ENCODE measurements at regions not wholly inside any gene's neighbourhood (a gene's known extent, or its start where the extent isn't known, plus 50 kb on each side); places are given as distances from the start of the nearest gene placed in this dataset.

GRCh38 chr10:50981904-50982303 lies 92.4 kb upstream of the PRKG1 start:
- no peaks in the 10 kb centered on the region for H3K27me3 ChIP-seq (ENCODE audit: control insufficient read depth in 5 of 5, insufficient read depth in 4 of 5, low read length in 5 of 5)
- H3K27ac ChIP-seq (ENCODE audit: low read depth, low read length) = no peak overlapping the region
- H3K4me3 ChIP-seq (ENCODE audit: low read depth in 1 of 5, low read length in 5 of 5) = no peak overlapping the region
- H3K9me3 ChIP-seq (ENCODE audit: control insufficient read depth in 5 of 5, low read length in 5 of 5) = peaks cover 0 to 3% (median 0%) of the 10 kb centered on the region in 5 donors
- H3K9ac ChIP-seq (ENCODE audit: low read length in 5 of 5) = no peak overlapping the region
- H3K36me3 ChIP-seq (ENCODE audit: control insufficient read depth in 5 of 5, insufficient read depth in 5 of 5, low read length in 5 of 5) = no peaks in the 10 kb centered on the region
- no peaks in the 10 kb centered on the region for H3K4me1 ChIP-seq (ENCODE audit: control insufficient read depth in 5 of 5, insufficient read depth in 5 of 5, low read length in 5 of 5)

- peaks cover 0 to 3% (median 0%) of the 10 kb centered on the region in 5 donors for H3K9me3 ChIP-seq (ENCODE audit: control insufficient read depth in 5 of 5, low read length in 5 of 5)
- H3K9ac ChIP-seq (ENCODE audit: low read length in 5 of 5) = no peak overlapping the region
- H3K27ac ChIP-seq (ENCODE audit: low read depth, low read length) = no peak overlapping the region
- H3K36me3 ChIP-seq (ENCODE audit: control insufficient read depth in 5 of 5, insufficient read depth in 5 of 5, low read length in 5 of 5) = no peaks in the 10 kb centered on the region
- no peaks in the 10 kb centered on the region for H3K27me3 ChIP-seq (ENCODE audit: control insufficient read depth in 5 of 5, insufficient read depth in 4 of 5, low read length in 5 of 5)
- no peak overlapping the region for H3K4me3 ChIP-seq (ENCODE audit: low read depth in 1 of 5, low read length in 5 of 5)
- no peaks in the 10 kb centered on the region for H3K4me1 ChIP-seq (ENCODE audit: control insufficient read depth in 5 of 5, insufficient read depth in 5 of 5, low read length in 5 of 5)
Observed at GRCh38 chr10:50982989-50983388, 91.3 kb upstream of the PRKG1 start.

GRCh38 chr10:50987934-50988333 lies 86.4 kb upstream of the PRKG1 start:
- no peak overlapping the region for H3K27ac ChIP-seq (ENCODE audit: low read depth, low read length)

GRCh38 chr10:50988792-50989191 lies 85.5 kb upstream of the PRKG1 start:
- peaks cover 0 to 26% (median 22%) of the 10 kb centered on the region in 5 donors for H3K4me1 ChIP-seq (ENCODE audit: control insufficient read depth in 5 of 5, insufficient read depth in 5 of 5, low read length in 5 of 5)
- peak overlapping the region in 1 of 5 donors; percentile 1 for H3K4me3 ChIP-seq (ENCODE audit: low read depth in 1 of 5, low read length in 5 of 5)
- peaks cover 0 to 3% (median 0%) of the 10 kb centered on the region in 5 donors for H3K9me3 ChIP-seq (ENCODE audit: control insufficient read depth in 5 of 5, low read length in 5 of 5)
- H3K36me3 ChIP-seq (ENCODE audit: control insufficient read depth in 5 of 5, insufficient read depth in 5 of 5, low read length in 5 of 5) = no peaks in the 10 kb centered on the region
- H3K27me3 ChIP-seq (ENCODE audit: control insufficient read depth in 5 of 5, insufficient read depth in 4 of 5, low read length in 5 of 5) = peaks cover 17 to 24% (median 22%) of the 10 kb centered on the region in 5 donors
- H3K27ac ChIP-seq (ENCODE audit: low read depth, low read length) = no peak overlapping the region
- no peak overlapping the region for H3K9ac ChIP-seq (ENCODE audit: low read length in 5 of 5)

More at GRCh38 chr10:50987934-50988333, 86.4 kb upstream of the PRKG1 start:
- peaks cover 0 to 21% (median 17%) of the 10 kb centered on the region in 5 donors for H3K4me1 ChIP-seq (ENCODE audit: control insufficient read depth in 5 of 5, insufficient read depth in 5 of 5, low read length in 5 of 5)
- no peak overlapping the region for H3K9ac ChIP-seq (ENCODE audit: low read length in 5 of 5)
- H3K4me3 ChIP-seq (ENCODE audit: low read depth in 1 of 5, low read length in 5 of 5) = no peak overlapping the region
- peaks cover 0 to 3% (median 0%) of the 10 kb centered on the region in 5 donors for H3K9me3 ChIP-seq (ENCODE audit: control insufficient read depth in 5 of 5, low read length in 5 of 5)
- H3K36me3 ChIP-seq (ENCODE audit: control insufficient read depth in 5 of 5, insufficient read depth in 5 of 5, low read length in 5 of 5) = no peaks in the 10 kb centered on the region
- H3K27me3 ChIP-seq (ENCODE audit: control insufficient read depth in 5 of 5, insufficient read depth in 4 of 5, low read length in 5 of 5) = peaks cover 11 to 15% (median 15%) of the 10 kb centered on the region in 5 donors

- H3K4me3 ChIP-seq (ENCODE audit: low read depth in 1 of 5, low read length in 5 of 5) = peak overlapping the region; percentile 56 to 80 (median 75)
- H3K9me3 ChIP-seq (ENCODE audit: control insufficient read depth in 5 of 5, low read length in 5 of 5) = no peaks in the 10 kb centered on the region
- no peaks in the 10 kb centered on the region for H3K36me3 ChIP-seq (ENCODE audit: control insufficient read depth in 5 of 5, insufficient read depth in 5 of 5, low read length in 5 of 5)
- H3K27me3 ChIP-seq (ENCODE audit: control insufficient read depth in 5 of 5, insufficient read depth in 4 of 5, low read length in 5 of 5) = peaks cover 17 to 28% (median 25%) of the 10 kb centered on the region in 5 donors
- peaks cover 0 to 26% (median 23%) of the 10 kb centered on the region in 5 donors for H3K4me1 ChIP-seq (ENCODE audit: control insufficient read depth in 5 of 5, insufficient read depth in 5 of 5, low read length in 5 of 5)
- no peak overlapping the region for H3K27ac ChIP-seq (ENCODE audit: low read depth, low read length)
- no peak overlapping the region for H3K9ac ChIP-seq (ENCODE audit: low read length in 5 of 5)
Observed at GRCh38 chr10:50990568-50991455, 83.5 kb upstream of the PRKG1 start.

- H3K9ac ChIP-seq (ENCODE audit: low read length in 5 of 5) = peak overlapping the region in 2 of 5 donors; percentile 37 to 53
- H3K4me1 ChIP-seq (ENCODE audit: control insufficient read depth in 5 of 5, insufficient read depth in 5 of 5, low read length in 5 of 5) = peaks cover 0 to 26% (median 23%) of the 10 kb centered on the region in 5 donors
- peak overlapping the region; percentile 15 for H3K27ac ChIP-seq (ENCODE audit: low read depth, low read length)
- no peaks in the 10 kb centered on the region for H3K9me3 ChIP-seq (ENCODE audit: control insufficient read depth in 5 of 5, low read length in 5 of 5)
- peaks cover 17 to 28% (median 26%) of the 10 kb centered on the region in 5 donors for H3K27me3 ChIP-seq (ENCODE audit: control insufficient read depth in 5 of 5, insufficient read depth in 4 of 5, low read length in 5 of 5)
- no peaks in the 10 kb centered on the region for H3K36me3 ChIP-seq (ENCODE audit: control insufficient read depth in 5 of 5, insufficient read depth in 5 of 5, low read length in 5 of 5)
- peak overlapping the region; percentile 56 to 80 (median 75) for H3K4me3 ChIP-seq (ENCODE audit: low read depth in 1 of 5, low read length in 5 of 5)
Observed at GRCh38 chr10:50991456-50992355, 82.6 kb upstream of the PRKG1 start.

- no peaks in the 10 kb centered on the region for H3K9me3 ChIP-seq (ENCODE audit: control insufficient read depth in 5 of 5, low read length in 5 of 5)
- peak overlapping the region; percentile 56 to 80 (median 75) for H3K4me3 ChIP-seq (ENCODE audit: low read depth in 1 of 5, low read length in 5 of 5)
- H3K9ac ChIP-seq (ENCODE audit: low read length in 5 of 5) = peak overlapping the region in 2 of 5 donors; percentile 37 to 53
- H3K27me3 ChIP-seq (ENCODE audit: control insufficient read depth in 5 of 5, insufficient read depth in 4 of 5, low read length in 5 of 5) = peaks cover 17 to 28% (median 26%) of the 10 kb centered on the region in 5 donors
- peak overlapping the region; percentile 15 for H3K27ac ChIP-seq (ENCODE audit: low read depth, low read length)
- H3K4me1 ChIP-seq (ENCODE audit: control insufficient read depth in 5 of 5, insufficient read depth in 5 of 5, low read length in 5 of 5) = peaks cover 0 to 26% (median 23%) of the 10 kb centered on the region in 5 donors
- H3K36me3 ChIP-seq (ENCODE audit: control insufficient read depth in 5 of 5, insufficient read depth in 5 of 5, low read length in 5 of 5) = no peaks in the 10 kb centered on the region
Observed at GRCh38 chr10:50992356-50992901, 81.9 kb upstream of the PRKG1 start.

- Histone ChIP-seq H3K36me3 (ENCODE audit: control insufficient read depth in 5 of 5, insufficient read depth in 5 of 5, low read length in 5 of 5) (no peaks in the 10 kb centered on the region), H3K9me3 (ENCODE audit: control insufficient read depth in 5 of 5, low read length in 5 of 5) (no peaks in the 10 kb centered on the region), H3K27ac (ENCODE audit: low read depth, low read length) (no peak overlapping the region), H3K27me3 (ENCODE audit: control insufficient read depth in 5 of 5, insufficient read depth in 4 of 5, low read length in 5 of 5) (peaks cover 17 to 28% (median 26%) of the 10 kb centered on the region in 5 donors), H3K9ac (ENCODE audit: low read length in 5 of 5) (peak overlapping the region in 1 of 5 donors; percentile 9), H3K4me1 (ENCODE audit: control insufficient read depth in 5 of 5, insufficient read depth in 5 of 5, low read length in 5 of 5) (peaks cover 0 to 26% (median 23%) of the 10 kb centered on the region in 5 donors), H3K4me3 (ENCODE audit: low read depth in 1 of 5, low read length in 5 of 5) (peak overlapping the region; percentile 56 to 80 (median 75))
Observed at GRCh38 chr10:50992972-50993766, 81.1 kb upstream of the PRKG1 start.

GRCh38 chr10:50993771-50994251 lies 80.5 kb upstream of the PRKG1 start:
- no peaks in the 10 kb centered on the region for H3K9me3 ChIP-seq (ENCODE audit: control insufficient read depth in 5 of 5, low read length in 5 of 5)
- peaks cover 0 to 26% (median 23%) of the 10 kb centered on the region in 5 donors for H3K4me1 ChIP-seq (ENCODE audit: control insufficient read depth in 5 of 5, insufficient read depth in 5 of 5, low read length in 5 of 5)
- H3K9ac ChIP-seq (ENCODE audit: low read length in 5 of 5) = no peak overlapping the region
- peak overlapping the region in 4 of 5 donors; percentile 68 to 80 (median 75) for H3K4me3 ChIP-seq (ENCODE audit: low read depth in 1 of 5, low read length in 5 of 5)
- H3K36me3 ChIP-seq (ENCODE audit: control insufficient read depth in 5 of 5, insufficient read depth in 5 of 5, low read length in 5 of 5) = no peaks in the 10 kb centered on the region
- H3K27ac ChIP-seq (ENCODE audit: low read depth, low read length) = no peak overlapping the region
- H3K27me3 ChIP-seq (ENCODE audit: control insufficient read depth in 5 of 5, insufficient read depth in 4 of 5, low read length in 5 of 5) = peaks cover 17 to 28% (median 26%) of the 10 kb centered on the region in 5 donors

Data from subcutaneous abdominal adipose tissue (tissue), 5 donors.